ENCODE measurements at regions not wholly inside any gene's neighbourhood (a gene's known extent, or its start where the extent isn't known, plus 50 kb on each side); places are given as distances from the start of the nearest gene placed in this dataset.

GRCh38 chr1:243964915-243965314 is 86.2 kb upstream of the ZBTB18 start:
- TF ChIP-seq RAD21 (IDR thresholded peaks at IDR 0.05; ENCODE audit: low read depth) (no peak), FOXM1 (IDR thresholded peaks at IDR 0.05; ENCODE audit: borderline replicate concordance, low read depth) (no peak), EP300 (IDR thresholded peaks at IDR 0.05; ENCODE audit: borderline replicate concordance) (no peak), USF1 (IDR thresholded peaks at IDR 0.05) (no peak), NFIC (IDR thresholded peaks at IDR 0.05) (no peak), TAF1 (IDR thresholded peaks at IDR 0.05; ENCODE audit: low read depth) (no peak), TEAD4 (IDR thresholded peaks at IDR 0.05) (no peak)
- TF ChIP-seq, protein P1, sequence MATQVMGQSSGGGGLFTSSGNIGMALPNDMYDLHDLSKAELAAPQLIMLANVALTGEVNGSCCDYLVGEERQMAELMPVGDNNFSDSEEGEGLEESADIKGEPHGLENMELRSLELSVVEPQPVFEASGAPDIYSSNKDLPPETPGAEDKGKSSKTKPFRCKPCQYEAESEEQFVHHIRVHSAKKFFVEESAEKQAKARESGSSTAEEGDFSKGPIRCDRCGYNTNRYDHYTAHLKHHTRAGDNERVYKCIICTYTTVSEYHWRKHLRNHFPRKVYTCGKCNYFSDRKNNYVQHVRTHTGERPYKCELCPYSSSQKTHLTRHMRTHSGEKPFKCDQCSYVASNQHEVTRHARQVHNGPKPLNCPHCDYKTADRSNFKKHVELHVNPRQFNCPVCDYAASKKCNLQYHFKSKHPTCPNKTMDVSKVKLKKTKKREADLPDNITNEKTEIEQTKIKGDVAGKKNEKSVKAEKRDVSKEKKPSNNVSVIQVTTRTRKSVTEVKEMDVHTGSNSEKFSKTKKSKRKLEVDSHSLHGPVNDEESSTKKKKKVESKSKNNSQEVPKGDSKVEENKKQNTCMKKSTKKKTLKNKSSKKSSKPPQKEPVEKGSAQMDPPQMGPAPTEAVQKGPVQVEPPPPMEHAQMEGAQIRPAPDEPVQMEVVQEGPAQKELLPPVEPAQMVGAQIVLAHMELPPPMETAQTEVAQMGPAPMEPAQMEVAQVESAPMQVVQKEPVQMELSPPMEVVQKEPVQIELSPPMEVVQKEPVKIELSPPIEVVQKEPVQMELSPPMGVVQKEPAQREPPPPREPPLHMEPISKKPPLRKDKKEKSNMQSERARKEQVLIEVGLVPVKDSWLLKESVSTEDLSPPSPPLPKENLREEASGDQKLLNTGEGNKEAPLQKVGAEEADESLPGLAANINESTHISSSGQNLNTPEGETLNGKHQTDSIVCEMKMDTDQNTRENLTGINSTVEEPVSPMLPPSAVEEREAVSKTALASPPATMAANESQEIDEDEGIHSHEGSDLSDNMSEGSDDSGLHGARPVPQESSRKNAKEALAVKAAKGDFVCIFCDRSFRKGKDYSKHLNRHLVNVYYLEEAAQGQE (IDR thresholded peaks at IDR 0.05; ENCODE audit: low read depth), result no peak
- TF ChIP-seq, protein P2, sequence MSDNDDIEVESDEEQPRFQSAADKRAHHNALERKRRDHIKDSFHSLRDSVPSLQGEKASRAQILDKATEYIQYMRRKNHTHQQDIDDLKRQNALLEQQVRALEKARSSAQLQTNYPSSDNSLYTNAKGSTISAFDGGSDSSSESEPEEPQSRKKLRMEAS (IDR thresholded peaks at IDR 0.05), result no peak

Measured in Ishikawa (cell line).